HCT116 (cell line): ENCODE measurements at regions not wholly inside any gene's neighbourhood (a gene's known extent, or its start where the extent isn't known, plus 50 kb on each side); places are given as distances from the start of the nearest gene placed in this dataset.

ENCODE experiments used
- ATAC-seq: fragments of 200-7000 bp; cut with Tn5 transposase; 2 replicates; pipeline ENCODE4 v1.9.1; 2020; ENCODE audit warnings: mild to moderate bottlenecking, moderate library complexity
- BruUV-seq: library from RNA; stranded (reverse); fragments of 400-500 nt; replicated peaks from 2 replicates; lab custom pipeline; 2021; lab: Mats Ljungman, UMichigan
- CTCF ChIA-PET: fragments of 300-600 bp; sonication (Branson Sonifier 250); formaldehyde crosslinking; loops from one replicate; lab custom pipeline; 2021; ENCODE audit warnings: antibody characterized with exemption; lab: Charles Lee
- POLR2A ChIA-PET: fragments of 300-600, 350-600 bp; sonication (Branson Sonifier 250); formaldehyde crosslinking; loops from one replicate; lab custom pipeline; 2021; ENCODE audit warnings: antibody characterized with exemption; lab: Charles Lee
- RAD21 ChIA-PET, 2 experiments: fragments of 300-600 bp; sonication (Branson Sonifier 250); formaldehyde crosslinking; loops; one replicate each; lab custom pipeline; 2023; ENCODE audit warnings: low total read pairs in 2 of 2; ENCODE audit not compliant: uncharacterized antibody in 2 of 2, unreplicated experiment in 2 of 2, low non-redundant PET in 1 of 2; lab: Charles Lee
- DNase-seq: peaks from one replicate; pipeline ENCODE4 v3.0.0-alpha.2; 2010; ENCODE audit warnings: low read depth, low spot score
- H2AFZ ChIP-seq: fragments of 200-600 bp; shearing (Covaris generic), sonication (generic); 2 replicates; pipeline ENCODE4 v1.6.1; 2017; ENCODE audit warnings: low read depth, mixed run types, mixed read lengths, antibody characterized with exemption, low read length; ENCODE audit not compliant: poor library complexity, severe bottlenecking
- H3K27ac ChIP-seq: 2 replicates; pipeline ENCODE4 v1.5.1; 2012; ENCODE audit warnings: low read depth, low read length
- H3K27me3 ChIP-seq: fragments of 200-600 bp; sonication (generic); 2 replicates; pipeline ENCODE4 v1.6.1; 2016; ENCODE audit warnings: mixed run types, low read length, mixed read lengths; ENCODE audit not compliant: insufficient read depth
- H3K36me3 ChIP-seq, 2 experiments: fragments of 200-500 bp in 1 of 2; fragments of 200-600 bp in 1 of 2; sonication (Bioruptor generic) in 1 of 2; sonication (generic) in 1 of 2; 2 replicates each; pipeline versions ENCODE4 v1.5.1 to v1.6.1; 2014 to 2016; ENCODE audit warnings: low read length in 2 of 2, inconsistent platforms in 1 of 2, mixed read lengths in 1 of 2, mixed run types in 1 of 2; ENCODE audit not compliant: insufficient read depth in 2 of 2, control insufficient read depth in 1 of 2
- H3K4me1 ChIP-seq, 2 experiments: fragments of 200-600 bp in 1 of 2; sonication (generic) in 1 of 2; 2 replicates each; pipeline versions ENCODE4 v1.5.1 to v1.6.1; 2012 to 2017; ENCODE audit warnings: low read length in 2 of 2, inconsistent platforms in 1 of 2, mild to moderate bottlenecking in 1 of 2, mixed read lengths in 1 of 2, mixed run types in 1 of 2, moderate library complexity in 1 of 2; ENCODE audit not compliant: insufficient read depth in 2 of 2, control insufficient read depth in 1 of 2
- H3K4me2 ChIP-seq: fragments of 200-600 bp; sonication (generic); 2 replicates; pipeline ENCODE4 v1.6.1; 2017; ENCODE audit warnings: mixed run types, low read length, mixed read lengths
- H3K4me3 ChIP-seq, 2 experiments: fragments of 200-600 bp in 1 of 2; sonication (generic) in 1 of 2; replicated peaks in 1 of 2; 2 replicates each; pipeline ENCODE4 v1.5.1; 2011 to 2016; ENCODE audit warnings: low read length in 2 of 2, control low read depth in 1 of 2, low read depth in 1 of 2, mild to moderate bottlenecking in 1 of 2, mixed read lengths in 1 of 2, mixed run types in 1 of 2
- H3K79me2 ChIP-seq: fragments of 200-600 bp; sonication (generic); 2 replicates; pipeline ENCODE4 v1.6.1; 2017; ENCODE audit warnings: mild to moderate bottlenecking, mixed run types, low read length, moderate library complexity, mixed read lengths; ENCODE audit not compliant: insufficient read depth
- H3K9ac ChIP-seq: fragments of 200-600 bp; sonication (generic); 2 replicates; pipeline ENCODE4 v1.6.1; 2016; ENCODE audit warnings: low read length, mixed read lengths
- H3K9me2 ChIP-seq: fragments of 200-600 bp; sonication (generic), shearing (Covaris generic); 2 replicates; pipeline ENCODE4 v1.6.1; 2017; ENCODE audit warnings: mixed run types, mild to moderate bottlenecking, moderate library complexity; ENCODE audit not compliant: insufficient read depth
- H3K9me3 ChIP-seq, 2 experiments: fragments of 200-500 bp in 1 of 2; fragments of 200-600 bp in 1 of 2; sonication (Bioruptor generic) in 1 of 2; sonication (generic) in 1 of 2; 2 replicates each; pipeline ENCODE4 v1.6.1; 2014 to 2017; ENCODE audit warnings: low read length in 2 of 2, mixed read lengths in 2 of 2, inconsistent platforms in 1 of 2, low read depth in 1 of 2, mild to moderate bottlenecking in 1 of 2, mixed run types in 1 of 2, moderate library complexity in 1 of 2; ENCODE audit not compliant: control insufficient read depth in 1 of 2, insufficient read depth in 1 of 2
- H4K20me1 ChIP-seq: fragments of 200-600 bp; sonication (generic), shearing (Covaris generic); 2 replicates; pipeline ENCODE4 v1.6.1; 2017; ENCODE audit warnings: mixed run types, mild to moderate bottlenecking, moderate library complexity; ENCODE audit not compliant: insufficient read depth
- CEBPB ChIP-seq: IDR thresholded peaks from 2 replicates; pipeline ENCODE4 v1.6.1; 2012; ENCODE audit warnings: low read depth
- ELF1 ChIP-seq: IDR thresholded peaks from 2 replicates; pipeline ENCODE4 v1.6.1; 2012; ENCODE audit warnings: low read depth, borderline replicate concordance
- EZH2 ChIP-seq: fragments of 200-600 bp; sonication (generic); IDR thresholded peaks from 2 replicates; pipeline ENCODE4 v1.6.1; 2017; ENCODE audit warnings: antibody characterized with exemption, mixed run types
- EZH2phosphoT487 ChIP-seq: fragments of 200-600 bp; IDR thresholded peaks from 2 replicates; pipeline ENCODE4 v1.6.1; 2018; ENCODE audit warnings: antibody characterized with exemption, borderline replicate concordance
- POLR2A ChIP-seq: IDR thresholded peaks from 2 replicates; pipeline ENCODE4 v1.7.0; 2011; ENCODE audit warnings: borderline replicate concordance; ENCODE audit not compliant: insufficient read depth, insufficient read length; ENCODE audit errors: extremely low read depth
- POLR2AphosphoS5 ChIP-seq: IDR thresholded peaks from 2 replicates; pipeline ENCODE4 v1.6.1; 2011; ENCODE audit warnings: mild to moderate bottlenecking, low read depth, low read length, moderate library complexity
- SP1 ChIP-seq: IDR thresholded peaks from 2 replicates; pipeline ENCODE4 v1.6.1; 2012; ENCODE audit warnings: low read depth
- YY1 ChIP-seq: IDR thresholded peaks from 2 replicates; pipeline ENCODE4 v1.6.1; 2011; ENCODE audit warnings: low read length, low read depth, moderate library complexity, mild to moderate bottlenecking; ENCODE audit not compliant: insufficient replicate concordance; ENCODE audit errors: extremely low read depth
- intact Hi-C: fragments of 100-400 bp; cut with micrococcal nuclease; formaldehyde crosslinking; loops from 2 replicates; pipeline ENCODE4 v1.10.0; 2022
- TF ChIP-seq, protein P1 (sequence below): IDR thresholded peaks from 2 replicates; pipeline ENCODE4 v1.6.1; 2011; ENCODE audit warnings: mild to moderate bottlenecking, low read length, moderate library complexity; ENCODE audit not compliant: insufficient replicate concordance; ENCODE audit errors: extremely low read depth
- TF ChIP-seq, protein P2 (sequence below): IDR thresholded peaks from 2 replicates; pipeline ENCODE4 v1.6.1; 2012
- TF ChIP-seq, protein P3 (sequence below): IDR thresholded peaks from 2 replicates; pipeline ENCODE4 v1.6.1; 2012; ENCODE audit warnings: low read depth
- TF ChIP-seq, protein P4 (sequence below), 3 experiments: fragments of 200-600 bp in 1 of 3; sonication (generic) in 1 of 3; IDR thresholded peaks in 2 of 3; conservative IDR thresholded peaks in 1 of 3; 2 replicates each; pipeline ENCODE4 v1.5.1; 2012 to 2017; ENCODE audit warnings: low read depth in 2 of 3, low read length in 2 of 3, antibody characterized with exemption in 1 of 3, borderline replicate concordance in 1 of 3, control low read depth in 1 of 3, mild to moderate bottlenecking in 1 of 3, mixed read lengths in 1 of 3, mixed run types in 1 of 3, moderate library complexity in 1 of 3; ENCODE audit not compliant: insufficient read depth in 1 of 3

DNA sequence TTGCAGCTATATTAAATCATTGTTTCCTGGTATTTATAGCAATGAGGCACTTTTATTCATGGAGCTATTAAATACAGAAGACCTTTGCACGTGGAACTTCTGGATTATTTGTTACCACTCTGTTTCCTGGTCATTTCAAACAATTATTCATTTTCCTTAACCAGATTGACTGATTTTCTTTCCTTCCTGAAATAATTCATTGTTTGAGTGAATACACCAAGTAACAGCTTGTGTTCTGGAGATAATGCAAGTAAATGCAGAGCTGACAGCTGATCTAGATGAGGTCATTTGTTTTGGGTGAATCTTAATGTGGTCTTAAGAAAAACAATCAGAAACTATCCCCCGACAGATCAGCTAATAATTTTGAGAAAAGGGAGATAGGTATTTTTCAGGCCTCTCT, 497.7 kb downstream of the KIF20B start (continued):
- TF ChIP-seq, protein P1, sequence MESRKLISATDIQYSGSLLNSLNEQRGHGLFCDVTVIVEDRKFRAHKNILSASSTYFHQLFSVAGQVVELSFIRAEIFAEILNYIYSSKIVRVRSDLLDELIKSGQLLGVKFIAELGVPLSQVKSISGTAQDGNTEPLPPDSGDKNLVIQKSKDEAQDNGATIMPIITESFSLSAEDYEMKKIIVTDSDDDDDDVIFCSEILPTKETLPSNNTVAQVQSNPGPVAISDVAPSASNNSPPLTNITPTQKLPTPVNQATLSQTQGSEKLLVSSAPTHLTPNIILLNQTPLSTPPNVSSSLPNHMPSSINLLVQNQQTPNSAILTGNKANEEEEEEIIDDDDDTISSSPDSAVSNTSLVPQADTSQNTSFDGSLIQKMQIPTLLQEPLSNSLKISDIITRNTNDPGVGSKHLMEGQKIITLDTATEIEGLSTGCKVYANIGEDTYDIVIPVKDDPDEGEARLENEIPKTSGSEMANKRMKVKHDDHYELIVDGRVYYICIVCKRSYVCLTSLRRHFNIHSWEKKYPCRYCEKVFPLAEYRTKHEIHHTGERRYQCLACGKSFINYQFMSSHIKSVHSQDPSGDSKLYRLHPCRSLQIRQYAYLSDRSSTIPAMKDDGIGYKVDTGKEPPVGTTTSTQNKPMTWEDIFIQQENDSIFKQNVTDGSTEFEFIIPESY = no peak

DNA sequence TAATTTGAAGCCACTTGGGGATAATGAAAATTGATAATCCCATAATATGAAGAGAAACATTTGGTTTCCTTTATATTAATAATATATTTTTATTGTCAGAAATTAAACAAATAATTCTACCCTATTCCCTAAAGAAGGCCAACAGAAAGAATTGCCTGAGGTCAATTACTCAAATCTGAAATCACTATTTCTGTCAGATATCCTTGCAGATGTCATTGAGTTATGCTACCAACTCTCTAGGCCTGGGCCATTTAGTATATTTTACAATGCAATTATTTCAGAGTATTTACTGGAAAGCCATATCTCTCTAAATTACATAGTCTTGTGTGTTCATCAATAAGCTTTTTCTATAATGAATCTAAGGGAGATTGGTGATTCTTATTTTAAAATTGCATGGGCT, 498.1 kb downstream of the KIF20B start:
- H3K9me3 ChIP-seq = no peaks in the 10 kb centered on the region
- no peak overlapping the region for H3K27ac ChIP-seq
- ATAC-seq = no peak
- intact Hi-C loops = no loop called here
- H3K9me2 ChIP-seq = no peaks in the 10 kb centered on the region
- no TSS peak for BruUV-seq
- H3K27me3 ChIP-seq = no peaks in the 10 kb centered on the region
- ChIA-PET CTCF (no interaction called here), POLR2A (no interaction called here), RAD21 (no interaction called here)
- no peak overlapping the region for H3K4me3 ChIP-seq
- H4K20me1 ChIP-seq = no peaks in the 10 kb centered on the region
- H2AFZ ChIP-seq = no peak overlapping the region
- no peak for DNase-seq
- peaks cover 2 to 10% of the 10 kb centered on the region in 2 experiments; a peak in 2 of 4 replicates for H3K4me1 ChIP-seq
- no peaks in the 10 kb centered on the region for H3K36me3 ChIP-seq
- H3K79me2 ChIP-seq = no peaks in the 10 kb centered on the region
- TF ChIP-seq, protein P1 = no peak
- no peak for TF ChIP-seq ELF1
- TF ChIP-seq, protein P2, sequence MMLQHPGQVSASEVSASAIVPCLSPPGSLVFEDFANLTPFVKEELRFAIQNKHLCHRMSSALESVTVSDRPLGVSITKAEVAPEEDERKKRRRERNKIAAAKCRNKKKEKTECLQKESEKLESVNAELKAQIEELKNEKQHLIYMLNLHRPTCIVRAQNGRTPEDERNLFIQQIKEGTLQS = no peak
- TF ChIP-seq SP1 = no peak
- TF ChIP-seq CEBPB = no peak
- no peak for TF ChIP-seq POLR2A
- TF ChIP-seq EZH2phosphoT487 = no peak
- no peak for TF ChIP-seq YY1
- TF ChIP-seq, protein P3, sequence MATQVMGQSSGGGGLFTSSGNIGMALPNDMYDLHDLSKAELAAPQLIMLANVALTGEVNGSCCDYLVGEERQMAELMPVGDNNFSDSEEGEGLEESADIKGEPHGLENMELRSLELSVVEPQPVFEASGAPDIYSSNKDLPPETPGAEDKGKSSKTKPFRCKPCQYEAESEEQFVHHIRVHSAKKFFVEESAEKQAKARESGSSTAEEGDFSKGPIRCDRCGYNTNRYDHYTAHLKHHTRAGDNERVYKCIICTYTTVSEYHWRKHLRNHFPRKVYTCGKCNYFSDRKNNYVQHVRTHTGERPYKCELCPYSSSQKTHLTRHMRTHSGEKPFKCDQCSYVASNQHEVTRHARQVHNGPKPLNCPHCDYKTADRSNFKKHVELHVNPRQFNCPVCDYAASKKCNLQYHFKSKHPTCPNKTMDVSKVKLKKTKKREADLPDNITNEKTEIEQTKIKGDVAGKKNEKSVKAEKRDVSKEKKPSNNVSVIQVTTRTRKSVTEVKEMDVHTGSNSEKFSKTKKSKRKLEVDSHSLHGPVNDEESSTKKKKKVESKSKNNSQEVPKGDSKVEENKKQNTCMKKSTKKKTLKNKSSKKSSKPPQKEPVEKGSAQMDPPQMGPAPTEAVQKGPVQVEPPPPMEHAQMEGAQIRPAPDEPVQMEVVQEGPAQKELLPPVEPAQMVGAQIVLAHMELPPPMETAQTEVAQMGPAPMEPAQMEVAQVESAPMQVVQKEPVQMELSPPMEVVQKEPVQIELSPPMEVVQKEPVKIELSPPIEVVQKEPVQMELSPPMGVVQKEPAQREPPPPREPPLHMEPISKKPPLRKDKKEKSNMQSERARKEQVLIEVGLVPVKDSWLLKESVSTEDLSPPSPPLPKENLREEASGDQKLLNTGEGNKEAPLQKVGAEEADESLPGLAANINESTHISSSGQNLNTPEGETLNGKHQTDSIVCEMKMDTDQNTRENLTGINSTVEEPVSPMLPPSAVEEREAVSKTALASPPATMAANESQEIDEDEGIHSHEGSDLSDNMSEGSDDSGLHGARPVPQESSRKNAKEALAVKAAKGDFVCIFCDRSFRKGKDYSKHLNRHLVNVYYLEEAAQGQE = no peak
- no peak for TF ChIP-seq POLR2AphosphoS5
- TF ChIP-seq EZH2 = no peak
- TF ChIP-seq, protein P4, sequence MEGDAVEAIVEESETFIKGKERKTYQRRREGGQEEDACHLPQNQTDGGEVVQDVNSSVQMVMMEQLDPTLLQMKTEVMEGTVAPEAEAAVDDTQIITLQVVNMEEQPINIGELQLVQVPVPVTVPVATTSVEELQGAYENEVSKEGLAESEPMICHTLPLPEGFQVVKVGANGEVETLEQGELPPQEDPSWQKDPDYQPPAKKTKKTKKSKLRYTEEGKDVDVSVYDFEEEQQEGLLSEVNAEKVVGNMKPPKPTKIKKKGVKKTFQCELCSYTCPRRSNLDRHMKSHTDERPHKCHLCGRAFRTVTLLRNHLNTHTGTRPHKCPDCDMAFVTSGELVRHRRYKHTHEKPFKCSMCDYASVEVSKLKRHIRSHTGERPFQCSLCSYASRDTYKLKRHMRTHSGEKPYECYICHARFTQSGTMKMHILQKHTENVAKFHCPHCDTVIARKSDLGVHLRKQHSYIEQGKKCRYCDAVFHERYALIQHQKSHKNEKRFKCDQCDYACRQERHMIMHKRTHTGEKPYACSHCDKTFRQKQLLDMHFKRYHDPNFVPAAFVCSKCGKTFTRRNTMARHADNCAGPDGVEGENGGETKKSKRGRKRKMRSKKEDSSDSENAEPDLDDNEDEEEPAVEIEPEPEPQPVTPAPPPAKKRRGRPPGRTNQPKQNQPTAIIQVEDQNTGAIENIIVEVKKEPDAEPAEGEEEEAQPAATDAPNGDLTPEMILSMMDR (IDR thresholded peaks at IDR 0.05 in 2 of 3, conservative IDR thresholded peaks at IDR 0.05 in 1 of 3; ENCODE audit: borderline replicate concordance in 1 of 3, insufficient read depth in 1 of 3, low read depth in 2 of 3, low read length in 2 of 3) = no peak
- H3K4me2 ChIP-seq = no peak overlapping the region
- no peak overlapping the region for H3K9ac ChIP-seq
